ENCODE measurements at regions not wholly inside any gene's neighbourhood (a gene's known extent, or its start where the extent isn't known, plus 50 kb on each side); places are given as distances from the start of the nearest gene placed in this dataset.

DNA sequence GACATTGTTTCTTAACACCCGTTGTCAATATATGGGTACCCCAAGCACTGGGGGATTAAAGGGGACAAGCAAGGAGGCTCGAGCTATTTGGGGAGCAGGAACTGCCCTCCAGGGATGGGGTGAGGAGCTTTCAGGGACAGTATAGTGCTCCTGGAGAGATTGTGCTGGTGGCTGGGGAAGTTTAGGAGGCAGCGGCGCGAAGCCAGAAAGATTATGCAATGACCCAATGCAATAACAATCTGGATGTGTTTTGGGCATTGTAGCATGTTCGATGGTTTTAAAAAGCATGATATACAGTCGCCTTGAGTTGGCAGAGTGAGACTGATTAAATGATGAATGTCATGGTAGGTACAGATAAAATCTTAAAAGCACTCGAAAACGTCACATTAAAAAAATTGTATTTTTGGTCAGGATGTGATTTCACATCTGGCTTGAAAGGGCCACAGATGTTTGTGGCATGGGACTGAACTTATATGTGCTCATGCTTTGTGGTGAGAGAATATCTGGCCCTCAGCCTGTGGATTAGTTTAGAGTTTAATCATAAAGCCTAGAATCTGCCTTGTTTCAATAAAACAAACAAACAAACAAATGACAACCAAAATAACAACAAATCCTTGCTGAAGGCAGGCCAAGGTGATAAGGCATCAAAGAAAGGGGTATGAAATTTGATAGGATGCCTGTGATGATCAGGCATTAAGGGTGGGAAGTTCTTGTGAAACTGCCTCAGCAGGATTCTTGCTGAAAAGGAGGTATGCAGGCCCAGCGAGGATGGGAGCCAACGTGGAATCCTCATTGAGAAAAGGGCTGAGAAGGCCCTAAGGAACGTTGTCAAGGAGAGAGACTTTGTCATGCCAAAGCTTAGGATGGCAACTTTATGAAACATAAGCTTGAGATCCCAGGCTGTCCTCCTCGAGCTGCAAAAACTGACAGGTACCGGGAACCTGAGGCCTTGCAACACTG is 417.1 kb upstream of the KLF6 start:
- Histone ChIP-seq H3K4me1 (ENCODE audit: control insufficient read depth in 1 of 2, insufficient read depth in 1 of 2, low read depth in 1 of 2, low read length in 1 of 2) (no peaks in the 10 kb centered on the region), H3K27ac (no peak overlapping the region), H3K27me3 (no peaks in the 10 kb centered on the region), H3K4me3 (ENCODE audit: low read depth in 1 of 2, low read length in 1 of 2) (no peak overlapping the region), H3K36me3 (no peaks in the 10 kb centered on the region), H3K9me3 (no peaks in the 10 kb centered on the region)
- TF ChIP-seq, protein P1, sequence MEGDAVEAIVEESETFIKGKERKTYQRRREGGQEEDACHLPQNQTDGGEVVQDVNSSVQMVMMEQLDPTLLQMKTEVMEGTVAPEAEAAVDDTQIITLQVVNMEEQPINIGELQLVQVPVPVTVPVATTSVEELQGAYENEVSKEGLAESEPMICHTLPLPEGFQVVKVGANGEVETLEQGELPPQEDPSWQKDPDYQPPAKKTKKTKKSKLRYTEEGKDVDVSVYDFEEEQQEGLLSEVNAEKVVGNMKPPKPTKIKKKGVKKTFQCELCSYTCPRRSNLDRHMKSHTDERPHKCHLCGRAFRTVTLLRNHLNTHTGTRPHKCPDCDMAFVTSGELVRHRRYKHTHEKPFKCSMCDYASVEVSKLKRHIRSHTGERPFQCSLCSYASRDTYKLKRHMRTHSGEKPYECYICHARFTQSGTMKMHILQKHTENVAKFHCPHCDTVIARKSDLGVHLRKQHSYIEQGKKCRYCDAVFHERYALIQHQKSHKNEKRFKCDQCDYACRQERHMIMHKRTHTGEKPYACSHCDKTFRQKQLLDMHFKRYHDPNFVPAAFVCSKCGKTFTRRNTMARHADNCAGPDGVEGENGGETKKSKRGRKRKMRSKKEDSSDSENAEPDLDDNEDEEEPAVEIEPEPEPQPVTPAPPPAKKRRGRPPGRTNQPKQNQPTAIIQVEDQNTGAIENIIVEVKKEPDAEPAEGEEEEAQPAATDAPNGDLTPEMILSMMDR (IDR thresholded peaks at IDR 0.05), result no peak

DNA sequence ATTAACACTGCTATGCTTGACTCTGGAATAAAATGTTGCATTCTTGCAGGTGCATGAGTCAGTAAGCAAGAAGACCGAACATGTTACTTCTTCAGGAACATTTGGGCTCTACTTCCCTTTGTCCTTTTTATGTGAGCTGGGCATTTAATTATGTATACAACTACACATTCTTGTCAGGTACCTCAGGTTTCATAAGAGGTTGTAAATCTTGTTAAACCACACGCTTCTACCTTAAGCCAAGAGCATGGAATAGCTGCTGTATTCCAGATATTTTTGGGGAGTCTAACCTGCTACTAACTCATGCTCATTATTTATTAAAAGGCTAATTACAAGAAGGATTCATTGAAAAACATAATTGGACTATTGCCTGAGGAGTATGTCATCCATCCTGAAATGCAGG is 414.2 kb upstream of the KLF6 start:
- Histone ChIP-seq H3K4me1 (ENCODE audit: control insufficient read depth in 1 of 2, insufficient read depth in 1 of 2, low read depth in 1 of 2, low read length in 1 of 2) (no peaks in the 10 kb centered on the region), H3K27ac (no peak overlapping the region), H3K36me3 (no peaks in the 10 kb centered on the region), H3K27me3 (no peaks in the 10 kb centered on the region), H3K9me3 (no peaks in the 10 kb centered on the region), H3K4me3 (ENCODE audit: low read depth in 1 of 2, low read length in 1 of 2) (no peak overlapping the region)
- TF ChIP-seq, protein P1 (IDR thresholded peaks at IDR 0.05), result no peak

DNA sequence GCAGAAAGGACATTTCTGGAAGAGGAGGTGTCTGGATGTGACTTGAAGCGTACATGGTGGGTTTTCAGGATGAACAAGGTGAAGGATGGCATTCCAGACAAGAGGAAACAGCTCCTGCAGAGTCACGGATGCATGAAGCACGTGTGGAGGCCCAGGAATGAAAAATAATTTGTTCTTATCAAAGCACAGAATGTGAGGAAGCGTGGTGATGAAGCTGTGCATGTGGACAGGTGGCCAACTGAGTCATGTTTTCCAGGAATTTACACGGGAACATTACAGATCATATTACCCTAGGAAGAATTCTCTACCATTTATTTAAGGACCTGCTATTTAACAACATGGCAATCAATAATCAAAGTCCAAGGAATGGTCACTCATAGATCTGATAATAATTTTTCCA is 413.2 kb upstream of the KLF6 start:
- Histone ChIP-seq H3K4me3 (ENCODE audit: low read depth in 1 of 2, low read length in 1 of 2) (no peak overlapping the region), H3K4me1 (ENCODE audit: control insufficient read depth in 1 of 2, insufficient read depth in 1 of 2, low read depth in 1 of 2, low read length in 1 of 2) (no peaks in the 10 kb centered on the region), H3K27ac (no peak overlapping the region), H3K27me3 (no peaks in the 10 kb centered on the region), H3K9me3 (no peaks in the 10 kb centered on the region), H3K36me3 (no peaks in the 10 kb centered on the region)
- TF ChIP-seq, protein P1 (IDR thresholded peaks at IDR 0.05), result no peak

DNA sequence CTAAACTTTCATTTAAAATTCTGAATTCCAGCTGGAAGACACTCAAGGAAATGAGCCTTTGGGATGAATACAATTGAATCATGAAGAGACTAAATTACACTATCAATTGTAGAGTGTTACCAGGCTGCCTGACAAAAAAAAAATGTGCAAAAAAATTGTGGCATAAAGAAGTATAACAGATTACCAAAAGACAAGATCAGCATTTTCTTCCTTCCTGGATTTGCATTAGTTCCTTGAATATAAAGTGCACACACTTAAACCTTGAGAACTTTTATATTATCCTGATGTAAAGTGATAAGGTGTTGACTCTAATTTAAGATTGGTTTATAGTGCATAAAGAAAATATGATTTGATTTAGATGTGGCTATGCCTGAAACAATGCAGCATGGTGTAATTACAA is 412.7 kb upstream of the KLF6 start:
- H3K27me3 ChIP-seq, result no peaks in the 10 kb centered on the region
- TF ChIP-seq, protein P1 (IDR thresholded peaks at IDR 0.05), result no peak

GRCh38 chr10:4196771-4197390 is 411.9 kb upstream of the KLF6 start:
- Histone ChIP-seq H3K4me3 (ENCODE audit: low read depth in 1 of 2, low read length in 1 of 2) (no peak overlapping the region), H3K27ac (no peak overlapping the region), H3K9me3 (no peaks in the 10 kb centered on the region), H3K27me3 (no peaks in the 10 kb centered on the region), H3K36me3 (no peaks in the 10 kb centered on the region), H3K4me1 (ENCODE audit: control insufficient read depth in 1 of 2, insufficient read depth in 1 of 2, low read depth in 1 of 2, low read length in 1 of 2) (no peaks in the 10 kb centered on the region)
- TF ChIP-seq, protein P1 (IDR thresholded peaks at IDR 0.05), result no peak

More for the DNA sequence above, 412.7 kb upstream of the KLF6 start:
- H3K9me3 ChIP-seq, result no peaks in the 10 kb centered on the region
- no peak overlapping the region for H3K4me3 ChIP-seq (ENCODE audit: low read depth in 1 of 2, low read length in 1 of 2)
- no peak overlapping the region for H3K27ac ChIP-seq
- H3K4me1 ChIP-seq (ENCODE audit: control insufficient read depth in 1 of 2, insufficient read depth in 1 of 2, low read depth in 1 of 2, low read length in 1 of 2), result no peaks in the 10 kb centered on the region
- no peaks in the 10 kb centered on the region for H3K36me3 ChIP-seq

Measured in neutrophil (primary cell).